ENCODE measurements at regions not wholly inside any gene's neighbourhood (a gene's known extent, or its start where the extent isn't known, plus 50 kb on each side); places are given as distances from the start of the nearest gene placed in this dataset.

GRCh38 chr15:91514147-91514546 is 339.4 kb upstream of the SLCO3A1 start:
- H3K9me3 ChIP-seq (ENCODE audit: low read depth, low read length): no peaks in the 10 kb centered on the region

GRCh38 chr15:91515188-91515754 is 338.2 kb upstream of the SLCO3A1 start:
- peak overlapping the region; percentile 15 for H3K4me2 ChIP-seq (ENCODE audit: insufficient read depth, low read length)
- no peak for TF ChIP-seq CTCF (IDR thresholded peaks at IDR 0.05; ENCODE audit: extremely low read depth, low read depth, low read length)
- no peak overlapping the region for H3K4me3 ChIP-seq (ENCODE audit: insufficient read depth, low read length)
- H2AFZ ChIP-seq (ENCODE audit: low read length): no peak overlapping the region
- peaks cover 31% of the 10 kb centered on the region for H3K4me1 ChIP-seq (ENCODE audit: insufficient read depth, low read length)
- H3K27me3 ChIP-seq (ENCODE audit: insufficient read depth, low read length): no peaks in the 10 kb centered on the region
- peak overlapping the region; percentile 62 for H3K27ac ChIP-seq (ENCODE audit: low read depth, low read length)
- H3K36me3 ChIP-seq (ENCODE audit: insufficient read depth, low read length): no peaks in the 10 kb centered on the region
- no peak for DNase-seq (ENCODE audit: insufficient read length, low spot score, missing footprints)
- no peaks in the 10 kb centered on the region for H4K20me1 ChIP-seq (ENCODE audit: insufficient read depth, low read length)
- H3K79me2 ChIP-seq (ENCODE audit: insufficient read depth, low read length): no peaks in the 10 kb centered on the region
- no peaks in the 10 kb centered on the region for H3K9me3 ChIP-seq (ENCODE audit: low read depth, low read length)

More at GRCh38 chr15:91514147-91514546, 339.4 kb upstream of the SLCO3A1 start:
- Histone ChIP-seq H3K4me1 (ENCODE audit: insufficient read depth, low read length) (peaks cover 32% of the 10 kb centered on the region), H3K27ac (ENCODE audit: low read depth, low read length) (no peak overlapping the region), H3K4me3 (ENCODE audit: insufficient read depth, low read length) (no peak overlapping the region), H3K4me2 (ENCODE audit: insufficient read depth, low read length) (no peak overlapping the region), H4K20me1 (ENCODE audit: insufficient read depth, low read length) (no peaks in the 10 kb centered on the region), H3K79me2 (ENCODE audit: insufficient read depth, low read length) (no peaks in the 10 kb centered on the region), H2AFZ (ENCODE audit: low read length) (no peak overlapping the region), H3K36me3 (ENCODE audit: insufficient read depth, low read length) (no peaks in the 10 kb centered on the region), H3K27me3 (ENCODE audit: insufficient read depth, low read length) (no peaks in the 10 kb centered on the region)
- no peak for TF ChIP-seq CTCF (IDR thresholded peaks at IDR 0.05; ENCODE audit: extremely low read depth, low read depth, low read length)
- no peak for DNase-seq (ENCODE audit: insufficient read length, low spot score, missing footprints)

- H3K36me3 ChIP-seq (ENCODE audit: insufficient read depth, low read length): no peaks in the 10 kb centered on the region
- H3K9me3 ChIP-seq (ENCODE audit: low read depth, low read length): no peaks in the 10 kb centered on the region
- H3K4me1 ChIP-seq (ENCODE audit: insufficient read depth, low read length): peaks cover 41% of the 10 kb centered on the region
- no peak for DNase-seq (ENCODE audit: insufficient read length, low spot score, missing footprints)
- H2AFZ ChIP-seq (ENCODE audit: low read length): no peak overlapping the region
- no peaks in the 10 kb centered on the region for H3K27me3 ChIP-seq (ENCODE audit: insufficient read depth, low read length)
- no peaks in the 10 kb centered on the region for H3K79me2 ChIP-seq (ENCODE audit: insufficient read depth, low read length)
- peak overlapping the region; percentile 19 for H3K4me2 ChIP-seq (ENCODE audit: insufficient read depth, low read length)
- no peaks in the 10 kb centered on the region for H4K20me1 ChIP-seq (ENCODE audit: insufficient read depth, low read length)
- no peak overlapping the region for H3K4me3 ChIP-seq (ENCODE audit: insufficient read depth, low read length)
- no peak for TF ChIP-seq CTCF (IDR thresholded peaks at IDR 0.05; ENCODE audit: extremely low read depth, low read depth, low read length)
- H3K27ac ChIP-seq (ENCODE audit: low read depth, low read length): peak overlapping the region; percentile 70
Measured at GRCh38 chr15:91516866-91517265, 336.6 kb upstream of the SLCO3A1 start.

- H3K9me3 ChIP-seq (ENCODE audit: low read depth, low read length): no peaks in the 10 kb centered on the region
- peak overlapping the region; percentile 19 for H3K4me2 ChIP-seq (ENCODE audit: insufficient read depth, low read length)
- TF ChIP-seq CTCF (IDR thresholded peaks at IDR 0.05; ENCODE audit: extremely low read depth, low read depth, low read length): no peak
- no peak for DNase-seq (ENCODE audit: insufficient read length, low spot score, missing footprints)
- H2AFZ ChIP-seq (ENCODE audit: low read length): peak overlapping the region; percentile 33
- H3K27ac ChIP-seq (ENCODE audit: low read depth, low read length): peak overlapping the region; percentile 70
- H3K79me2 ChIP-seq (ENCODE audit: insufficient read depth, low read length): no peaks in the 10 kb centered on the region
- H4K20me1 ChIP-seq (ENCODE audit: insufficient read depth, low read length): no peaks in the 10 kb centered on the region
- H3K4me3 ChIP-seq (ENCODE audit: insufficient read depth, low read length): no peak overlapping the region
- H3K36me3 ChIP-seq (ENCODE audit: insufficient read depth, low read length): no peaks in the 10 kb centered on the region
- H3K4me1 ChIP-seq (ENCODE audit: insufficient read depth, low read length): peaks cover 48% of the 10 kb centered on the region
- no peaks in the 10 kb centered on the region for H3K27me3 ChIP-seq (ENCODE audit: insufficient read depth, low read length)
Measured at GRCh38 chr15:91517491-91518200, 335.9 kb upstream of the SLCO3A1 start.
